GM12874 (cell line): ENCODE measurements at regions not wholly inside any gene's neighbourhood (a gene's known extent, or its start where the extent isn't known, plus 50 kb on each side); places are given as distances from the start of the nearest gene placed in this dataset.

ENCODE experiments used
- TF ChIP-seq, protein P1 (sequence below): IDR thresholded peaks from 2 replicates; pipeline ENCODE4 v1.5.1; 2011; ENCODE audit warnings: low read depth, mild to moderate bottlenecking, control low read depth, low read length, moderate library complexity; ENCODE audit not compliant: insufficient read depth

DNA sequence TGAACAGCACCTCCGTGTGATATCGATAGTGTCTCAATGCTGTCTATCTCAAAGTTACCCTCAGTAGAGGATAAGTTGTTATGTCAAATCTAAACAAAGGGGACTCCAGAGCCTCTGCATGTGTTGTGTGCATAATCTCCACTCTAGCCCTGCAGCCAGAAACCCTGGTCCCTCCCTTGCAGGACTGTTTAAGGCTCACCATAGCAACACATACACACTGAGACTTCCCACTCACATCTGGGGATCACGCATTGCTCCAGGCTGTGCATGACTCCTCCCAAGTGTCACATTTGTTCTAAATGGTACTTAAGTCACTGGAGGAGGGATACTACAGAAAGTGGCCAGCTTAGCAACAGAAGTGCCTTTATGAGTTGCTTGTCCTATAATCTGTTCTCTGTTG, 258.6 kb upstream of the CRIM1 start:
- TF ChIP-seq, protein P1, sequence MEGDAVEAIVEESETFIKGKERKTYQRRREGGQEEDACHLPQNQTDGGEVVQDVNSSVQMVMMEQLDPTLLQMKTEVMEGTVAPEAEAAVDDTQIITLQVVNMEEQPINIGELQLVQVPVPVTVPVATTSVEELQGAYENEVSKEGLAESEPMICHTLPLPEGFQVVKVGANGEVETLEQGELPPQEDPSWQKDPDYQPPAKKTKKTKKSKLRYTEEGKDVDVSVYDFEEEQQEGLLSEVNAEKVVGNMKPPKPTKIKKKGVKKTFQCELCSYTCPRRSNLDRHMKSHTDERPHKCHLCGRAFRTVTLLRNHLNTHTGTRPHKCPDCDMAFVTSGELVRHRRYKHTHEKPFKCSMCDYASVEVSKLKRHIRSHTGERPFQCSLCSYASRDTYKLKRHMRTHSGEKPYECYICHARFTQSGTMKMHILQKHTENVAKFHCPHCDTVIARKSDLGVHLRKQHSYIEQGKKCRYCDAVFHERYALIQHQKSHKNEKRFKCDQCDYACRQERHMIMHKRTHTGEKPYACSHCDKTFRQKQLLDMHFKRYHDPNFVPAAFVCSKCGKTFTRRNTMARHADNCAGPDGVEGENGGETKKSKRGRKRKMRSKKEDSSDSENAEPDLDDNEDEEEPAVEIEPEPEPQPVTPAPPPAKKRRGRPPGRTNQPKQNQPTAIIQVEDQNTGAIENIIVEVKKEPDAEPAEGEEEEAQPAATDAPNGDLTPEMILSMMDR = no peak

DNA sequence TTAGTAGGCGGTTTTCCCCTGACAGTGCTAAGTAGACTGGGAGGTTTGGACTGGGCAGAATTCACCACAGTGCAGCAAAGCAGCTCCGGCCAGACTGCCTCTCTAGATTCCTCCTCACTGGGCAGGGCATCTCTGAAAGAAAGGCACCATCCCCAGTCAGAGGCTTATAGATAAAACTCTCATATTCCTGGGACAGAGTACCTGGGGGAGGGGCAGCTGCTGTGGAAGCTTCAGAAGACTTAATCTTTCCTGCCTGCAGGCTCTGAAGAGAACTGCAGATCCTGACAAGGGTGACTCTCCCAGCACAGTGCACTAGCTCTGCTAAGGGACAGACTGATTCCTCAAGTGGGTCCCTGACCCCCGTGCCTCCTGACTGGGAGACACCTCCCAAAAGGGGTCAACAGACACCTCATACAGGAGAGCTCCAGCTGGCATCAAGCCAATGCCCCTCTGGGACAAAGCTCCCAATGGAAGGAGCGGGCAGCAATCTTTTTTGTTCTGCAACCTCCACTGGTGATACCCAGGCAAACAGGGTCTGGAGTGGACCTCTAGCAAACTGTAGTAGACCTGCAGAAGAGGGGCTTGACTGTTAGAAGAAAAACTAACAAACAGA, 266.8 kb upstream of the CRIM1 start:
- TF ChIP-seq, protein P1 = no peak

DNA sequence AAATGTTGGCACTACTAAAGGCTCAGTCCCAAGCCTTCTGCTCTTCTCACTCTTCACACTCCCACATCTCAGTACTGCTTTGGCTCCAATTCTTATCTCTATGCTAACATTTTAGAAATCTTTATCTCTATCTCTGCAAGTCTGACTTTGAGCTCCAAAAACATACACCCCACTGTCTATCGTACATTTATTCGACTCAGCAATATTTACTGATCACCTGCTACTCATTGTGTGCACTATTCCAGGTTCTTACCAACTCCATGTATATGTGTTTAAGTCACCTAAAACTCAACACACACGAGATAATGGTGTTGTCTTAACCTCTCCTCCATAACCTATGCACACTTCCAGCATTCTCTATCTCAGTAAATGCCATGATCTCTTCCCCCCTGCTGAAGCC, 268.2 kb upstream of the CRIM1 start:
- TF ChIP-seq, protein P1 = no peak

DNA sequence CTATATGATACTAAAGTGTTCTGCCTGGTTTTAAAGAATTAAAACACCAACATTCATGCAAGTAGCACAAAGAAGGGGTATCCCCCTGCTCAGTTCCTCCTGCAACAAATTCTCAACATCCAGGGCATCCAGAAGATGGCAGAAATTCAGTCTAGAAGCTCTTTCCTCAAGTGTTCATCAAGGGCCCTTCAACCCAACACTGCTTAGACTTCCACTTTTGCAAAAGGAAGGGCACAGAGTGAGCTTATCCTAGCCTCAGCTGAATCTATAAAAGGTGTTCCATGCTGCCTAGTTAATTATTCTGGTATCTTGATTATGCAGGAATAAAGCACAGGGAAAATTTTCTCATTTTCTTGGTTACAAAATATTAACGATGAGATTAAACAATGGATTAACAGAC, 275.8 kb upstream of the CRIM1 start:
- TF ChIP-seq, protein P1 = no peak

DNA sequence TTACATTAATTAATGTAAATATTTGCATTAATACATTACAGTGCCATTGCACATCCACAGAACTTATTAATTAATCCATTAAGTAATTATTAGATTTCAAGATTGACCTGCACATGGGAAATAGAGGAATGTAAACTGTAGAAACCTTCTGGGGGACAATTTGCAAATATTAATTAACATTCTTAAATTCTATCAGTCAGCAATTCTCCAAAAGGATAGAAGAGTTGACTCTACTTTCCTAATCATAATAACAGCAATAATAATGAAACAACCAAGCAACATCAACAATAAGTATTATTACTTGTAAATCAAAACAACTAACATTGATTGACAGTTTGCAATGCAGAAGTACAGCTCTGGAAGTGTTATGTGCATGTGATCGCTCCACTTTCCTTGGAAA, 281.6 kb upstream of the CRIM1 start:
- TF ChIP-seq, protein P1 = no peak

DNA sequence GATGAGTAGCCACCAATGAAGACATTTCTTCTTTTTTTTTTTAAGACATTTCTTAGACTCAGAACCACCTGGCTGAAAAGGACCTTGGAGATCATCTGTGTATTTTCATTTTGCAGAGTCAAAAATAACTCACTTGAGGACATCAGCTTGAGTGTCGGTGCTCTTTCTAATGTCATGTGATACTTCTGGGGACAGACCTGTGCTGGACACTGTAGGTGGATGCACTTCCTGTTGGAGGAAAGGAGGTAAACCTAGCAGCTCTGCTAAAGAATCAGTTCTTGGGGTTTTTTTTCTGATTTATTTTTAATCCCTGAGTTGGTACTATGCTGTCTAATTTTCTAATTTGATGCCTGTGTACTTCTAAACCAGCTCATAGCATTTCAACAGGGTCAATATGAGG, 283.9 kb upstream of the CRIM1 start:
- TF ChIP-seq, protein P1 = no peak

DNA sequence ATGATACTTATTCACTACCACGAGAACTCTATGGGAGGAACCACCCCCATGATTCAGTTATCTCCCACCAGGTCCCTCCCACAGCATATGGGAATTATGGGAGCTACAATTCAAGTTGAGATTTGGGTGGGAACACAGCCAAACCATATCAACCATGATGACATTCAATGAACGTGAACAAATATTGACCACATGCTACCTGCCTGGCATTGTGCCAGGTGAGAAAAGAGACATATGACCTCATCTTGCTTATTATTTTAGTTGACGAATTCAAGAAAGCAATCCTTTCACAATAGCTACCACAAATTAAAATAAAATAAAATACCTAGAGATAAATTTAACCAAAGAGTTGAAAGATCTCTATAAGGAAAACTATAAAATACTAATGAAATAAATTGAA, 286.5 kb upstream of the CRIM1 start:
- TF ChIP-seq, protein P1 = no peak
